ENCODE measurements at regions not wholly inside any gene's neighbourhood (a gene's known extent, or its start where the extent isn't known, plus 50 kb on each side); places are given as distances from the start of the nearest gene placed in this dataset.

DNA sequence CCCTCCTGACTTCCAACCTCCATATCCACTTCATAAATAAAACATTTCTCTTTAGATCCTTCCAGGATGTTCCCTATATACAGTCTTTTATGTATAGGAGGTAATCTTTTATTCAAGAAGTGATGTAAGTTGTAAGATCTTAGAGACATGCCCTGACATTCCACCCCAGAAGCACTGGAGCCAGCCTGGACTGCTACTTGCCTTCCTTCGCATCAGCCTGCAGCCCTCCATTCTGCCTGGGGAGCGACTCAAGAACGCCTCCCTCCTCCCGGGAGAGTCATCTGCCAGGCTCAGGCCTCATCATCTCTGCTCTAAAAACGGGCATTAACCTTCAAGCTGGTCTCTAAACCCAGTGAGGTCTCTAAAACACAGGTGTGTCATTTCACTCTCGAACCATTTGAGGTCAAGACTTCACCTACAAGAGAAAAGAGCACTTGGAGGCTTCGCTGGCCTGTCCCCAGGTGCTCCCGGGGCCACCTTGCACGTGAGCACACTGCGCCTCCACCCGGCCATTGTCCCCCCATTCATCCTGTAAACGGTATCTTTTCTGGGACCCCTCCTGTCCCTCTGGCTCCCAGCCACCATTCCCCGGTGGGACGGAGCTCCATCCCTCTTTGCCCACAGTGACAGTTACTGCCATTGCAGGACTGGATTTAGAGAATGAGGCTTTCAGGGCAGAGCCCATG lies 107.5 kb upstream of the PDE10A start:
- FAIRE-seq, result no peak
- Histone ChIP-seq H3K27me3 (ENCODE audit: control insufficient read depth in 2 of 2, insufficient read depth in 2 of 2, low read length in 2 of 2) (no peaks in the 10 kb centered on the region), H3K9ac (replicated peaks; ENCODE audit: extremely low read depth, insufficient read depth, low read length) (no peak overlapping the region), H2AFZ (ENCODE audit: low read depth, low read length) (peak overlapping the region; percentile 18), H3K9me3 (replicated peaks; ENCODE audit: control insufficient read depth, insufficient read depth, low read length) (no peaks in the 10 kb centered on the region), H3K9me1 (replicated peaks; ENCODE audit: control insufficient read depth, extremely low read depth, insufficient read depth, low read length) (no peaks in the 10 kb centered on the region), H3K79me2 (ENCODE audit: control insufficient read depth, insufficient read depth, low read length) (no peaks in the 10 kb centered on the region), H3K4me1 (ENCODE audit: control insufficient read depth, extremely low read depth, insufficient read depth, low read length) (peaks cover 51% of the 10 kb centered on the region), H3K4me2 (ENCODE audit: insufficient read depth, low read length) (no peak overlapping the region), H3K36me3 (ENCODE audit: control insufficient read depth in 2 of 2, extremely low read depth in 1 of 2, insufficient read depth in 2 of 2, low read length in 2 of 2) (no peaks in the 10 kb centered on the region), H3K27ac (ENCODE audit: insufficient read depth, low read depth, low read length) (no peak overlapping the region), H3K4me3 (replicated peaks in 1 of 3; ENCODE audit: insufficient read depth in 1 of 3, low read depth in 1 of 3, low read length in 3 of 3) (no peak overlapping the region), H4K20me1 (replicated peaks; ENCODE audit: control insufficient read depth, extremely low read depth, insufficient read depth, low read length) (no peaks in the 10 kb centered on the region)
- DNase-seq (ENCODE audit: low read depth, low spot score), result no peak
- BruUV-seq (replicated peaks), result no TSS peak
- CTCF ChIA-PET, result interaction anchor here (1.5 kb wide), 1 partner anchor 331 kb away, joined by 5 read pairs; no protein-coding TSS in a partner anchor
- intact Hi-C loops (cut with micrococcal nuclease), result no loop called here
- dilution Hi-C loops (cut with MboI; ENCODE audit: extremely low pct_ligation_motif_present, low sequenced_read_pairs), result no loop called here
- no peak for TF ChIP-seq FOS (IDR thresholded peaks at IDR 0.05; ENCODE audit: borderline replicate concordance, insufficient read depth, low read length)
- no peak for TF ChIP-seq GATA2 (IDR thresholded peaks at IDR 0.05; ENCODE audit: insufficient read depth, insufficient read length, low read depth, low read length)
- no peak for TF ChIP-seq JUN (IDR thresholded peaks at IDR 0.05; ENCODE audit: borderline replicate concordance, insufficient read depth, insufficient read length, low read depth)
- TF ChIP-seq POLR2A (IDR thresholded peaks at IDR 0.05; ENCODE audit: low read depth, low read length), result no peak
- TF ChIP-seq MYC (IDR thresholded peaks at IDR 0.05; ENCODE audit: low read depth, low read length), result no peak
- TF ChIP-seq EZH2 (IDR thresholded peaks at IDR 0.05; ENCODE audit: borderline replicate concordance, low read depth, low read length, severe bottlenecking), result no peak
- TF ChIP-seq, protein P1, sequence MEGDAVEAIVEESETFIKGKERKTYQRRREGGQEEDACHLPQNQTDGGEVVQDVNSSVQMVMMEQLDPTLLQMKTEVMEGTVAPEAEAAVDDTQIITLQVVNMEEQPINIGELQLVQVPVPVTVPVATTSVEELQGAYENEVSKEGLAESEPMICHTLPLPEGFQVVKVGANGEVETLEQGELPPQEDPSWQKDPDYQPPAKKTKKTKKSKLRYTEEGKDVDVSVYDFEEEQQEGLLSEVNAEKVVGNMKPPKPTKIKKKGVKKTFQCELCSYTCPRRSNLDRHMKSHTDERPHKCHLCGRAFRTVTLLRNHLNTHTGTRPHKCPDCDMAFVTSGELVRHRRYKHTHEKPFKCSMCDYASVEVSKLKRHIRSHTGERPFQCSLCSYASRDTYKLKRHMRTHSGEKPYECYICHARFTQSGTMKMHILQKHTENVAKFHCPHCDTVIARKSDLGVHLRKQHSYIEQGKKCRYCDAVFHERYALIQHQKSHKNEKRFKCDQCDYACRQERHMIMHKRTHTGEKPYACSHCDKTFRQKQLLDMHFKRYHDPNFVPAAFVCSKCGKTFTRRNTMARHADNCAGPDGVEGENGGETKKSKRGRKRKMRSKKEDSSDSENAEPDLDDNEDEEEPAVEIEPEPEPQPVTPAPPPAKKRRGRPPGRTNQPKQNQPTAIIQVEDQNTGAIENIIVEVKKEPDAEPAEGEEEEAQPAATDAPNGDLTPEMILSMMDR (IDR thresholded peaks at IDR 0.05; ENCODE audit: extremely low read depth in 1 of 2, insufficient read depth in 1 of 2, low read depth in 1 of 2, low read length in 2 of 2), result no peak
- TF ChIP-seq, protein P2, sequence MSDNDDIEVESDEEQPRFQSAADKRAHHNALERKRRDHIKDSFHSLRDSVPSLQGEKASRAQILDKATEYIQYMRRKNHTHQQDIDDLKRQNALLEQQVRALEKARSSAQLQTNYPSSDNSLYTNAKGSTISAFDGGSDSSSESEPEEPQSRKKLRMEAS (IDR thresholded peaks at IDR 0.05; ENCODE audit: insufficient read depth, insufficient read length), result no peak
- no peak for TF ChIP-seq POLR2AphosphoS5 (IDR thresholded peaks at IDR 0.05; ENCODE audit: insufficient read depth, low read depth, low read length)
- POLR2A ChIA-PET, result no interaction called here

All from endothelial cell of umbilical vein (primary cell).